GM04503 (cell line): ENCODE measurements at regions not wholly inside any gene's neighbourhood (a gene's known extent, or its start where the extent isn't known, plus 50 kb on each side); places are given as distances from the start of the nearest gene placed in this dataset.

Experiments used
- DNase-seq: peaks from one replicate; pipeline ENCODE4 v3.0.0-alpha.2; 2012; ENCODE audit warnings: low read depth

DNA sequence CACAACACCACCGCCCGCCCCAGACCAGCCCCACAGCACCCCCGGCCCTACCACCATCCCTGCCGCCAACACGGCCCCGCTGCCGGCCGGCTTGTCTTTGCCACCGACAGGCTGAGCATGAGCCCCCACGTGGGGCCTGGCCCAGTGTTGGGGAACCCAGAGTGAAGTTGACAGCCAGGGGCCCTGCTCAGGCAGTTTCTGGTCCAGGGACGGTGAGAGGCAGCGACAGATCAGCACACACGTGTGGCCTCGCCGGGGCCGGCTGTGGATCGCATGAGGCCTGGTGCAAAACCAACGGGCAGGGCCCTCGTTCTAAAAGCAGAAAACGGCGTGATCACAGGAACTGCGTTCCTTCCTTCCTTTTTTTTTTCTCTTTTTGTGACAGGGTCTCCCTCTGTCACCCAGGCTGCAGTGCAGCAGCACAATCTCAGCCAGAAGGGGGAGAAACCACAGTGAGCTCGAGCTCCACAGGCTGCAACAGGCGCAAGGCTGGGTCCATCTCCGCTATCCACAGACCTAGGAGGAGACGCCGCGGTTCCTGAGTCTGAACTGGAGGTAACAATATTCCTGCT, 50.5 kb upstream of the FBRSL1 start:
- no peak for DNase-seq

DNA sequence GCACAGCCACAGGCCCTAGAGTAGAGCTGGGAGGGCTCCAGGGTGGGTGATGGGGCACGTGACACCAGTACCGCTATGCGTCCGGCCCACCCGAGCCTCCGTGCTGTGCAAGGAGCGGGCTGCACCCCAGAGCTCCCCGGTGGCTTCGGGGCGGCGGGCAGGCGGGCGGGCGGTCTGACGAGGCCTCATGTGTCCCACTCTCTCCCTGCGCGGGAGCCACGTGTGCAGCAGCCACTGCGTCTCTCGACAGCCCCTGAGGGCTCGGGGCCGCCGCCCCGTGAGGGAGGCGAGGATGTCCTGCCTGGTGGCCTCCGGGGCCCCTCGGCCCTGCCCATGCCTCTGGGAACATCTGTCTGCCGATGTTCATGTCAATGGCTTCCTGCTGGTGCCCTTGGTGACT, 51.2 kb upstream of the FBRSL1 start:
- no peak for DNase-seq

DNA sequence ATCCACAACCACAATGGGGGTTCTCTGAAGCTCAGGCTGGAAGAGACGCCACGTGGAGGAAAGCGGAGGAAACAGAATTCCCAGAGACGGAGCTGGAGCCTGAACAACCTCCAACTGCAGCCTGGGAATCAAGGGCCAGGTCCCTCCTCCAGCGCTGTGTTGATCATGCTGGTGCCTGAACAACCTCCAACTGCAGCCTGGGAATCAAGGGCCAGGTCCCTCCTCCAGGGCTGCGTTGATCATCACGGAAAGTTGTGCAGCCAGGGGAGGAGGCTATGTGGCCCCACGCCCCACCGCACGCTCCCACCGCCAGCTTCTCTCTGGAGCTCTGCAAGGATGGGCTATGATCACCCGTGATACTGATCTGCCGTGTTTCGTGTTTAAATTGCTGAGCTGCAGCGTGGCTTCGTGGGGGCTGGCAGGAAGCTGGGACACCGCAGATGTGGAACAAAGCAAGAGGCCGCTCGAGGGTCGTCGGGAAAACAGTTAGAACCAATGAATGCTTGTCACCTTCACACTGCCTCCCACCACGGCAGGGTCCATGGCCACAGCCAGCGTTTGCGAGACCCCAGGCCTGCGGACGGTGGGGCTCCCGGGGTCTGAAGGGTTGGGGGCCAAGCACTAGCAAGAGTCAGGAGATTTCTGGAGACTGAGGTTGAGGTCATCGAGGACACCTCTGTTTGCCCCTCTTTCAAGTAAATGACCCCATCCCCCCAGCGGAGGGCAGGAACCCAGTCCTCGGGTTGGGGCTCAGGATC, 51.8 kb upstream of the FBRSL1 start:
- no peak for DNase-seq

DNA sequence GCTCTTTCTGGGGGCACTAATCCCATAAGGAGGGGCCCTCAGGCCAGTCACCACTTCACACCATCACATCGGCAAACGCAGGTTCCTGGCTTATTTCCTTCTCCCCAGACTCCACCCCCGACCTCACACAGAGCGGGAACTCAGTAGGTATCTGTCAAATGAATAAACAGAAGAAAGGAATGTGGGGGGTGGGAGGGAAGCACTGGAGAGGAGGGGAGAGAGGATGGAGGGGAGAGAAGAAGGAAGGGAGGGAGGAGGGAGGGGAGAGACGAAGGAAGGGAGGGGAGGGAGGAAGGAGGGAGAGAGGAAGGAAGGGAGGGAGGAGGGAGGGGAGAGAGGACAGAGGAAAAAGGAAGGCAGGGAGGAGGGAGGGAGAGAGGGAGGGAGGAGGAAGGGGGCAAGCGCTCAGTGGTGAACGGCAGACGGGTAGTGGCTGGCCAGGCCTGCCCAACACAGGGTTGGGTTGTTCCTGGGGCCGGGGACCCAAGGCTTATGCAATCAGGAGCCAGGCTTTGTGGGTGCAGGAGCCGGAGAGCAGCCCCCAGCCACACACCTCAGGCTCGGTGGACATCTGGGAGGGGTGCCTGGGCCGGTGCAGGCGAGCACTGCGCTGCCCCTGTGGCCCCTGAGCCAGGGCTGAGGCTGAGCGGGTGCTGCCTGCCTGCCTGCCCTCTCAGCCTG, 52.6 kb upstream of the FBRSL1 start:
- DNase-seq: no peak

DNA sequence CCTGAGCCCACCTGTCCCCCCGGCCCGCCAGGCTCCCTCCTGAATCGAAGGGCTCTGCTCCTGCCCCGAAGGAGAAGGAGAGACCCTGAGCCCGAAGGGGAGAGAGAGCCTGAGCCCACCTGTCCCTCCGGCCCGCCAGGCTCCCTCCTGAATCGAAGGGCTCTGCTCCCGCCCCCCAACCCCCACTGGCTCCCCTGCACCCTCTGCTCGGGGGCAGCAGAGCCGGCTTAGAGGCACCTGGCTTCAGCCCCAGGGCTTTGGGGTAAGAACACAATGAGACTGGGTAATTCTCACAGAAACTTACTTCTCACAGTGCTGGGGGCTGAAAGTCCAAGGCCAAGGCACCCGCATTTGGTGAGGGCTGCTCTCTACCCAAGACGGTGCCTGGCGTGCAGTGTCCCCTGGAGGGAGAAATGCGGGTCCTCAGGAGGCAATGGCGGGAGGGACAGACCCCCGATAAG, 53.1 kb upstream of the FBRSL1 start:
- no peak for DNase-seq

DNA sequence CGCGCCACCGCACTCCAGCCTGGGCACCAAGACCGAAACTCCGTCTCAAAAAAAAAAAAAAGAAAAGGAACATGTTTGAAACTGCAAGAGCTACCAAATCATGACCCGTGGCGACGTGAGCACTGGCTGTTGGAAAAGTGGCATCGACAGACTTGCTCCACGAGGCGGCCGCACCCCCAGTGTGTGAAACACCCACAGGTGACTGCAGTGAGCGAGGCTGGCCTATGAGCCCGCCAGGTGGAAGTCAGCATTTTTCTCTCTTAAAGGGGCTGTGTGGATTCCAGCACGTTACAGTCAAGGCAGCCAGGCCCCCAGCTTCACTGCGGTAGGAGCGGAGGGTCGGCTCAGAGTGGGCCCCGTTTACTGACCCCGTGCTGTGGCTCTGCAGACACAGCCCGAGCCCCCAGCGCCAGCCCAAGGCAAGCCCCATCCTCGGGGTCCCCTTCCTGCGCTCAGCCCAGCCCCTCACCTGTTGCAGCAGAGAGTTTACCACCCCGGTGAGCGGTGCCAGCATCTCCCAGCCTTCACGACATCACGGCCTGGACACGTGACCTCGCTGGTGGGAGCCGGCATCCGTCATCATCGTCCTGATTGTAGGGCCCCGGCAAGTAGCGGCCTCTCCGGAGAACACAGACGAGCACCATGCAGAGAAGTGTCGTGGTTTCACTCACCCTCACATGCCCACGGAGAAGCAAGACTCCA, 54.3 kb upstream of the FBRSL1 start:
- DNase-seq: no peak

DNA sequence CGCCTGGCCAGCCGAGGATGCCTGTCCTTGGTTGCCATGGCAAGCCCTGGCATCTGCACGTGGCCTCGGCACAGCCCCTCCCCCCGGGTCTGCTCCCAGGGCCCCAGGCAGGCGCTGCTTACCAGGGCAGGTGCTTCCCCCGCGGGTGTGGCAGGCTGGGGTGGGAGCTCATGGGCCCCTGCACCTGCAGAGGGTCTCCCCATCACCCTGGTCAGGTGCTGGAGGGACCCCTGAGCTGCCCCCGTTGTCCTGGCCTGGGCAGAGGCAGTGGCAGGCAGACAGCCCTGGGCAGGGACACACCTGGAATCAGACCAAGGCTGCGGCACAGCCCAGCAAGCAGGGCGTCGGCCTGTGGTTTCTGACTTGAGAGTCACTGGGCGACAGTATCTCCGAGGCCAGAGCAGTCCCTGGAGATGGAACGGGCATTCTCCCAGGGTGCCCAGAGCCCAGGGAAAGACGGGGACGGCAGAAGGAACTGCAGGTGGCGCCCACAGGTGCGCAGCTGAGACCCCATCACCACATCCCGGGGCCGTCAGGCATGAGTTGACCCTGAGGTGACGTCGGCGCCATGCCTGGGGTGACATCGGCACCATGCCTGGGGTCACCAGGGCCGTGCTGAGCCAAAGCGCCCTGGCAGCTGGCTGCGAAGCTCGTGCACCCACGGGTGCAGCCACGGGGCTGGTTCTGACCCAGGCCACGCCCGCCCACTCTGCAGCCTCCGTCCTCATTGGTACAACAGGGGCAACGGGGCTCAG, 56.1 kb upstream of the FBRSL1 start:
- no peak for DNase-seq

DNA sequence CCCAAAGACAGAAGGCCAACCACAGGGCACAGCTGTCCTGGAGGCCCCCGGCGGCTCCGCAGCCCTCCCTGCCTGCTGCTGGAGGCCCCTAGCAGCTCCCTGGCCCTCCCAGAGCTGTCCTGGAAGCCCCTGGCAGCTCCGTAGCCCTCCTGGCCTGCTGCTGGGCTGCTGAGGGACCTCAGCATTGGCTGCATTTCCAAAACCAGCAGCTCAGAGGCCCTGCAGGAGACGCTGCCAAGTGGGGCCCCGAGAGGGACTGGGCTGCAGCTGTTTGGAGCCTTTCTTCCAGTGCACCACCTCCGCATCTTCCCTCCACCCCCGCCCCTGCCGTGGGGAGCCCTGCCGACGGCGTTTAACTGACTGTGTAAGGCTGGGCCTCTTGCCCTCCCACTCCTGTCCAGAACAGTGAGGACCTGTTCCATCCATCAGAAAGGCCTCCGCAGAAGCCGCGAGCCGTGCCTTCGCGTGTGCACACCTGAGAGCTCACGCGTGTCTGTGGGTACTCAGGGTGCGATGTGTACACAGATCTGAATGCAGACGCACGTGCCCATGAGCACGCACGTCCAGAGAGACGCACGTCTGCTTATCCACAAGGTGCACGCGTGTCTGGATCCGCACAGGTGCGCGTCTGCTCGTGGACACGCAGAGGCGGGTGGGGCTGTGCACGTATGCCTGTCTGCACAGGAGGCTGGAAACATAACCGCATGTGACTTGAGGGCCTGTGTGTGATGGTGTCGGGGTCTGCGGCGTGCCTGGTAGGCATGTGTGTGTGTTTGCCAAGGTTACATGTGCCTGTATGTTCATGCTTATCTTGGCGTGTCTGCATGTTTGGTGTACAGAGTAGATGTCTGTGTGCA, 57.0 kb upstream of the FBRSL1 start:
- no peak for DNase-seq

DNA sequence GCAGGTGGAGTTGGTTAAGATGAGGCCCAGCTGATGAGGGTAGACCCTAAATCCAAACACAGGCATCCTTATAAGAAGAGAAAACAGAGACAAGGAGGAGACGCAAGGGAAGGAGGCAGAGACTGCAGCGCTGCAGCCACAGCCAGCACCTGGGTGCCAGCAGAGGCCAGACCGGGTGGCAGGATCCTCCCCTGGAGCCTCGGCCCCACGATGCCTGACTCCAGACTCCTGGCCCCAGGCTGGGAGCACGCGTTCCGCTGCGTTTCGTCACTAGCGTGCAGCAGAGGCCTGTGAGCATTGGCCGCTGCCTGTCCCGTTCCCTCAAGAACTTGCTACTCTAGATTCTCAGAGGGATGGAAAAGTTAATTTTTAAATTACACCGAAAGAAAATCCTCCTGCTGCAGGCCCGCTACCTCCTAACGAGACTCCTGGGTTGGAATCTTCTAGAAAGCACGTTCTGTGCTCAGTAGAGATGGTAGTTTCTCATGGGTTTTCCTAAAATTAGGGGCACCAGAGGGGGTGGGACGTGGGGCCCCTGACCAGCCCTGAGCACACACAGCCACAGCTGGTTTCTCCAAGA, 57.7 kb upstream of the FBRSL1 start:
- no peak for DNase-seq

DNA sequence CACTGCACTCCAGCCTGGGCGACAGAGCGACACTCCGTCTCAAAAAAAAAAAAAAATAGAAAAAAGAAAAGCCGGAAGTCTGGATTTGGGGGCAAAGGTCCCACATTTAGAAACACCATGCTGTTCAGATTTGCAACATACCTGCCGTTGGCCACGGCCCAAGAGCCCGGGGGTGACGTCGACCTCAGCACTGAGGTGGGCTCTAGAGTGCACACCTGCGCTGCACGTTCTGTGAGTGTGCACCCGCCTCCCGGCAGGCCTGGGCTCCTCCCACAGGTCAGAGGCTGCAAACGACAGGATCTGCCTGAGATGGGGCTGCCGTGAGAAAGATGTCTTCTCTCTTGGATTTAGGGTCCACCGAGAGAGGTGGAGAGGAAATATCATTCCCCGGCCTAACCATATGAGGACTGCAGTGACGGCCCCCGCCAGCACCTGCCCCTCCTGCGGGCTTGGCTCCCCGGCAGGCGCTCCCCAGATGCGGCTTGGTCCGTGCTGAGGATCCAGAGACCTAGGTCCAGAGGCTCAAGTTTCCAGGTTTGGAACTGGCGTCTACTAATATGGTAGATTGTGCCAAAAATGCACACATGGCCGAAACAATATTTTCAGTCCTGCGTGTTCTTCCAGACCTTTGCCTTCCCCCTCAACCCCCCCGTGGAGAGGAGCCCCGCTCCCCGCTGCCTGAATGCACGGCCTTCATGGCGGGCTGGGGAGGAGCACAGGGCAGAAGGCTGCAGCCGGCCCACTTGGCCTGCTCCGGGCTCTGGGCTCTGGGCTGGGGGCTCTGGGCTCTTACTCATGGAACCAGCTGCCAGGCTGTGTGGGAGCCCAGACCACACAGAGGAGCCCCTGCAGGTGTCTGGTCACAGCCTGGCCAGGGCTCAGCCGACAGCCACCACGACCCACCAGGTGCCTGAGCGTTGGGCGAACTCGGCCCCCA, 58.8 kb upstream of the FBRSL1 start:
- no peak for DNase-seq

DNA sequence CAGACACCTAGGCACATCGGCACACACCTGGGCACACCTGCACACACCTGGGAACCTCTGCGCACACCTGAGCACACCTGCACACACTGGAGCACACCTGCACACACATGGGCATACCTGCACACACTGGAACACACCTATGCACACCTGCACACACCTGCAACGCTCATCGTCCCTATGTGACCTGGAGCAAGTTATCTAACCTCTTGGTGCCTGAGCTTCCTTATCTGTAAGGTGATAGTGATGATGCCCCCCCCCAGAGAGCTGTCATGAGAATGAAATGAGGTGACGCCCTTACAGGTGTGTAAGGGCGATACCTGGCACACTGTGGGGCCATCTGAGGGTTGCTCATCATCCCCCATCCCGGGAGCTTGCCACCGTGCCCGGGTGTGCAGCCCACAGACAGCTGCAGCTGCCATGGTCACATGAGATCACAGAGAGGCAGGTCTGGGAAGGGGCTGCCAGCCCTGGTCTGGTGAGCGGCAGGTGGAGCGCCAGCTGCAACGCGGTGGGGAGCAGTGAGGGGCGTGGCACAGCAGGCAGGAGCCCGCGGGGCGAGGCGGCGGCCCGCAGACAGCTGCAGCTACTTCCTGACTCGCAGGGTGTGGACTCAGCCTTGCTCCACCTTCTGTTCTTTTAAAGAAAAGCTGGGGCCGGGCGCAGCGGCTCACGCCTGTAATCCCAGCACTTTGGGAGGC, 59.9 kb upstream of the FBRSL1 start:
- no peak for DNase-seq

DNA sequence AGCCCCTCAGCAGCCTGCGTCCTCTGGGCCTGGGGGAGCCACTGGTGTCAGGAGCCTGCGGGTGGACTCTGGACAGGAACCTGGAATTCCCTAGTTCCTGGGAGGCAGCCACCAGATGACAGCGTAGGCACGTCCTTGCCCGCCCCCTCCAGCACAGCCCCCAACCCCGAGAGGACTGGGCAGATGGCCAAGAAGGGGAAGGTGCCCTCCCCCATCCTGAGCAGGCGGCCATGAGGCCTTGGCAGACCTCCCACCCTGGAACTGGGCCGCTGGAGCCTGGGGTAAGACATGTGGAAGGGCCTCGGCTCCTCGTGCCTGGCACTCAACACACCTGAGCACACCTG, 60.4 kb upstream of the FBRSL1 start:
- DNase-seq: no peak

DNA sequence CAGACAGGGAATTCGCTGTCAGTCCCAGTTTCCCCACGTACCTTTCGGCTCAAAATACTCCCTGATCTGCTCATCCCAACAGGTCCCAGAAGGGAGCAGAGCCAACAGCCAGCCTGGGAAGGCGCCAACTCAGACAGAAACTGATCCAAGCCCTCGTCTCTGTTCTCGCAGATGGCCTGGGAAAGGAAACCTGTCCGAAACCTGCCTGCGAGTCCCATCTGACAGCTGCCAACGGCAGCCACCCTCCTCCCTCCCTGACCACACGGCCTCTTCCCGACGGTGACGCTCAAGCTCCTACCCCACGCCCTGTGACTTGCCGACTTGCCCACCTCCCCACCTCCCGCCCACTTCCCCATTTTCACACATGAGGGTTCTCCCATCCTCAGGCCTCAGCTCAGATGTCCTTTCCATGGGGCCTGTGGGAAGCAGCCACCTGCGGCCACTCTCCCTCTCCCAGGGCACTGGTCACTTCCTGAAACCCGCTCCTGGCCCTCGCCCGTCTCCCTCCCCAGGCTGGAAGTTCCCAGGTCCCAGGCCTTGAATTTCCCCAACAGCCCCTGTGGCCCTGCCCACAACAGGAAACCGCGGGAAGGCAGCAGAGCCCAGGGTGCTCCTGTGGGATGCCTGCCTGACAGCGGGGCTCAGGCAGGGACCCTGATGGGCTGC, 60.9 kb upstream of the FBRSL1 start:
- no peak for DNase-seq

DNA sequence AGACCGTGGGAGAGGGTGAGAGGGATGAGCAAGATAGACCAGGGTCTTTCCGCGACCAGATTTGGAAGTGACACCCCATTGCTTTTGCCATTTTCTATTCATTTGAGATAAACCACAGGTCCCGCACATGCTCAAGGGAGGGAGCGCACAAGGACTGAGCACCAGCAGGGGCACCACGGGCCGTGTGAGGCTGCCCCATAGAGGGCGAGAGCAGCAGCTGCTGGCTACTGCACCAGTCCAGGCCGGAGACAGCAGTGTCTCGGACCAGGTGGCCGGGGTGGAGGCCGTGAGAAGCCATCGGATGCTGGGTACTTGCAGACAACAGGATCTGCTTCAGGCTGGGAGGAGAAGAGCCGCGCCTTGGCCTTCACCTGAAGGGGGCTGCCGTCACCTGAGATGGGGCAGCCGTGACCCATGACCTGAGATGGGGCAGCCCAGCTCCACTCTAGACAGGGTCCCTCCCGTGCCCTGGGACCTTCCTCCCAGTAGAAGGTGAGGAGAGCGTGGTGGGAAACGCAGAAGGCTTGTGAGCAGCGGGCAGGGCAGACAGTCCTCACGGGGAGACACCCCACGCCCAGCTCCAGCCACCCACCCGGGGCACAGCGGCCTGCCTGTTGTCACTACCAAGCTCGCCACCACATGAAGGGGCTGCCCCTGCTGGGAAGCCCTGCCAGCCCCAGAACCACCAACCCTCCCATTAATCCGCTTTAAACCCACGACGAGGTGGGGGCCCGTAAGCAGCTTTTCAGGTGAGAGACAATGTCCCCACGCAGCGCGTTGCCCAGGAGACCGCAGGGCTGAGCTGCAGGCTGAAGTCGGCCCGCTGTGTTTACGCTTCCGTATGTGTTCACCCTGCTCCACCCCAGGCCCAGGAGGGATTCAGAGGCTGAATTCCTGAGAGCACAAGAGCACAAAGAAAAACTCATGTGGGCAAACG, 61.7 kb upstream of the FBRSL1 start:
- DNase-seq: no peak

DNA sequence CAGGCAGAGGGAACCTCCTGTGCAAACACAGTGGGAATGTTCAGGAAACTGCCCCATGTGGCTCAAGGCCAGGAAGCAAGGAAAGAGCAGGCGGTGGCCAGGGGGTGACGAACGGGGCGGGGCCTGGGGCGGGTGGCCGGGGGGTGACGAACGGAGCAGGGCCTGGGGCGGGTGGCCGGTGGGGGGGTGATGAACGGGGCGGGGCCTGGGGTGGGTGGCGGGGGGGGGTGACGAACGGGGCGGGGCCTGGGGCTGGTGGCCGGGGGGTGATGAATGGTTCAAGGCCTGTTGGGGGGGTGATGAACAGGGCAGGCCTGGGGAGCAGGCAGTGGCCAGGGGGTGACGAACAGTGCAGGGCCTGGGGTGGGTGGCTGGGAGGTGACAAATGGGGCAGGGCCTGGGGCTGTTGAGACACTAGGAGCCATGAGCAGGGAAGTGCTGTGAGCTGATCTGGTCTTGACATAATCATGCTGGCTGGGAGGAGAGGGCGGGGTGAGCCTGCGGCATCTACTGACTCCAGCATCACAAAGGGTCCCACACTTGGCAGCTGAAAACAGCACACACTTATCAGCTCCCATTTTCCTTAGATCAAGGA, 62.7 kb upstream of the FBRSL1 start:
- no peak for DNase-seq

DNA sequence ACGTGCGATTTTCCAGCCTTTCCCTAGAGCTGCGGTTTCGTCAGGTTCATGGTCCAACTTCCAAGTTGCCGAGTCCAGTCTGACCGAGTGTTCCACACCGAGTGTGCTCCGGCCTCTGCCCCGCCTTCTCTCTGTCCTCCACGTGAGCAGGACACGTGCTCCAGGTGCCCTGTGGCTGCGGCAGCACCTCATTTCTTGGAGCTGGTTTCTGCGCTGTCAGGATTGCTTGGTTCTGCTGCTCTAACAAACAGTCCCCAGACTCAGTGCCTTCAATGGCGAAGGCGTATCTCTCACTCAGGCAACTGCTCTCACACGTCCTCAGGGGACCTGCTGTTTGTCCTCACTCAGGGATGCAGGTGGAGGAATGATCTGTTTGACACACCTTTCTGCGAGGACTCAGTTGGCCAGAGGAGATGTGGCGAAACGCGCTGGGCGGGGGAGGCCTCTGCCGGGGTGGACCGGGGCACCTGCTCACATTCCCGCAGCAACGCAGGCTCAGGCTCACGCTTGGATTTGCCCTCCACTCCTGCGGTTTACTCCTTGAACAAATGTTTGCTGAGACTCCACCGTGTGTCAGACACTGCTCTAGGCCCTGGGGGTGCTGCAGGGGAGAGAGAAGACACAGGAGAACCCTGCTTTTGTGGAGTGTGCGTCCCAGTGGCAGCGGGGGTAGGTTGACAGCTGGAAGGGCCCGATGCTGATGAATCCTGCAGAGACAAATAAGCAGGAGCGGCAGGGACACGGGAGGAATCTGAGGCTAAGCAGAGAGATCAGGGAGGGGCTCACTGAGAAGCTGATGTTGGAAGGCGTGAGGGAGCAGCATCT, 63.4 kb upstream of the FBRSL1 start:
- no peak for DNase-seq
